GM12878 (cell line): ENCODE measurements at regions not wholly inside any gene's neighbourhood (a gene's known extent, or its start where the extent isn't known, plus 50 kb on each side); places are given as distances from the start of the nearest gene placed in this dataset.

ENCODE experiments used
- ATAC-seq: fragments of 200-7000 bp; cut with Tn5 transposase; 3 replicates; pipeline ENCODE4 v1.9.1; 2020; ENCODE audit warnings: mild to moderate bottlenecking, moderate library complexity
- BruUV-seq: library from RNA; stranded (reverse); fragments of 400-500 nt; replicated peaks from 2 replicates; lab custom pipeline; 2021; lab: Mats Ljungman, UMichigan
- CTCF ChIA-PET: fragments of 300-600 bp; sonication (Branson Sonifier 250); formaldehyde crosslinking; extraction: SDS; loops from one replicate; lab custom pipeline; 2021; ENCODE audit warnings: inconsistent platforms; lab: Yijun Ruan, JAX
- POLR2A ChIA-PET: fragments of 350-600 bp; formaldehyde crosslinking; extraction: SDS; loops from one replicate; lab custom pipeline; 2021; ENCODE audit warnings: inconsistent platforms; lab: Charles Lee
- RAD21 ChIA-PET: fragments of 300-600 bp; sonication (Branson Sonifier 250); formaldehyde crosslinking; loops from one replicate; lab custom pipeline; 2023; ENCODE audit warnings: antibody characterized with exemption; ENCODE audit not compliant: unreplicated experiment; lab: Charles Lee
- SMC1A ChIA-PET: fragments of 300-600 bp; sonication (Branson Sonifier 250); formaldehyde crosslinking; loops from one replicate; lab custom pipeline; 2023; ENCODE audit not compliant: unreplicated experiment, uncharacterized antibody; lab: Charles Lee
- DNase-seq: peaks from one replicate; pipeline ENCODE4 v3.0.0-alpha.2; 2011; ENCODE audit warnings: low read depth, low spot score
- FAIRE-seq: peaks from 3 replicates; lab custom pipeline; 2011; peaks lifted over from hg19 to GRCh38; lab: Jason Lieb, UNC
- H2AFZ ChIP-seq: 2 replicates; pipeline ENCODE4 v1.6.0; 2011; ENCODE audit warnings: low read depth, low read length, control low read depth; ENCODE audit not compliant: control insufficient read depth
- H3K27ac ChIP-seq: 2 replicates; pipeline ENCODE4 v1.5.1; 2011; ENCODE audit warnings: control low read depth; ENCODE audit not compliant: control insufficient read depth, insufficient read depth
- H3K27me3 ChIP-seq, 2 experiments: replicated peaks in 1 of 2; 2 replicates each; pipeline versions ENCODE4 v1.6.0 to v1.6.1; 2011; ENCODE audit warnings: low read length in 1 of 2; ENCODE audit not compliant: control insufficient read depth in 2 of 2, insufficient read depth in 2 of 2
- H3K36me3 ChIP-seq, 2 experiments: 2 replicates each; pipeline ENCODE4 v1.5.1; 2011; ENCODE audit warnings: low read length in 1 of 2; ENCODE audit not compliant: control insufficient read depth in 2 of 2, insufficient read depth in 2 of 2
- H3K4me1 ChIP-seq: 2 replicates; pipeline ENCODE4 v1.6.1; 2011; ENCODE audit warnings: mild to moderate bottlenecking, low read length, moderate library complexity, mixed read lengths; ENCODE audit not compliant: control insufficient read depth, insufficient read depth
- H3K4me2 ChIP-seq: 2 replicates; pipeline ENCODE4 v1.6.0; 2011; ENCODE audit warnings: control low read depth; ENCODE audit not compliant: control insufficient read depth, insufficient read depth
- H3K4me3 ChIP-seq: fragments of 200-600 bp; sonication (generic); 2 replicates; pipeline ENCODE4 v1.5.1; 2016
- H3K79me2 ChIP-seq: 2 replicates; pipeline ENCODE4 v1.6.0; 2011; ENCODE audit warnings: low read length; ENCODE audit not compliant: control insufficient read depth, insufficient read depth
- H3K9ac ChIP-seq: 2 replicates; pipeline ENCODE4 v1.8.0; 2011; ENCODE audit warnings: low read length, control low read depth, mixed read lengths; ENCODE audit not compliant: control insufficient read depth, insufficient read depth
- H3K9me3 ChIP-seq: replicated peaks from 3 replicates; pipeline ENCODE4 v1.5.1; 2011; ENCODE audit warnings: mild to moderate bottlenecking, low read length; ENCODE audit not compliant: control insufficient read depth, insufficient read depth
- H4K20me1 ChIP-seq: 2 replicates; pipeline ENCODE4 v1.6.0; 2011; ENCODE audit not compliant: control insufficient read depth, insufficient read depth
- BHLHE40 ChIP-seq, 2 experiments: fragments of 450-650 bp in 1 of 2; IDR thresholded peaks; 2 replicates each; pipeline ENCODE4 v1.6.1; 2011 to 2017; ENCODE audit warnings: low read depth in 2 of 2, borderline replicate concordance in 1 of 2, improper control_type of control experiment in 1 of 2, low read length in 1 of 2, mild to moderate bottlenecking in 1 of 2
- ETV6 ChIP-seq, 2 experiments: fragments of 450-650 bp in 1 of 2; IDR thresholded peaks in 1 of 2; conservative IDR thresholded peaks in 1 of 2; 2 replicates each; pipeline ENCODE4 v1.6.1; 2014; ENCODE audit warnings: antibody characterized with exemption in 1 of 2, borderline replicate concordance in 1 of 2, low read depth in 1 of 2, mild to moderate bottlenecking in 1 of 2, moderate library complexity in 1 of 2
- NBN ChIP-seq: fragments of 450-650 bp; IDR thresholded peaks from 2 replicates; pipeline ENCODE4 v1.6.1; 2016
- POLR2AphosphoS2 ChIP-seq: IDR thresholded peaks from 2 replicates; pipeline ENCODE4 v1.6.1; 2011; ENCODE audit warnings: low read depth, mild to moderate bottlenecking, low read length, improper control_type of control experiment, moderate library complexity
- SPI1 ChIP-seq: IDR thresholded peaks from 2 replicates; pipeline ENCODE4 v1.6.1; 2011; ENCODE audit warnings: low read depth, mild to moderate bottlenecking, low read length, moderate library complexity, borderline replicate concordance; ENCODE audit not compliant: insufficient read depth
- WGBS: methylation state at CpG from one replicate; pipeline ENCODE4 v1.1.6; 2016; ENCODE audit warnings: low lambda C conversion rate; ENCODE audit not compliant: insufficient replicate concordance, insufficient coverage; ENCODE audit errors: missing lambda C conversion rate; 5-methylcytosine and 5-hydroxymethylcytosine counted together
- in situ Hi-C: fragments of 300-500 bp; cut with MboI; formaldehyde crosslinking; loops from 9 replicates; pipeline ENCODE4 v1.14.3; 2018; ENCODE audit warnings: mixed read lengths
- intact Hi-C: fragments of 100-400 bp; cut with micrococcal nuclease; formaldehyde crosslinking; loops from one replicate; pipeline ENCODE4 v1.14.2; 2022; ENCODE audit not compliant: unreplicated experiment
- TF ChIP-seq, protein P1 (sequence below): IDR thresholded peaks from 2 replicates; pipeline ENCODE4 v1.6.1; 2012; ENCODE audit warnings: improper control_type of control experiment, low read depth, low read length; ENCODE audit not compliant: insufficient replicate concordance
- TF ChIP-seq, protein P2 (sequence below): IDR thresholded peaks from 2 replicates; pipeline ENCODE4 v1.6.1; 2012; ENCODE audit warnings: low read depth, low read length, improper control_type of control experiment
- TF ChIP-seq, protein P3 (sequence below): fragments of 450-650 bp; IDR thresholded peaks from 2 replicates; pipeline ENCODE4 v1.6.1; 2014; ENCODE audit warnings: mild to moderate bottlenecking

DNA sequence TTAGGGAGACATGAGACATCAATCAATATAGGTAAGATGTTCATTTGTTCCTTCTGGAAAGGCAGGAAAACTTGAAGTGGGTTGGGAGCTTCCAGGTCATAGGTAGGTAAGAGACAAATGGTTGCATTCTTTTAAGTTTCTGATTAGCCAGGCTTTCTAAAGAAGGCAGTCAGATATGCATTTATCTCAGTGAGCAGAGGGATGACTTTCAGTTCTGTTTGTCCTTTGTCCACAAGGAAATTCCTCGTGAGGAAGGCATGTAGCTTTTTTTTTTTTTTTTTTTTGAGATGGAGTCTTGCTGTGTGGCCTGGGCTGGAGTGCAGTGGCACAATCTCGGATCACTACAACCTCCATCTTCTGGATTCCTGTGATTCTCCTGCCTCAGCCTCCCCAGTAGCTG, 155.3 kb upstream of the ABCA1 start (continued):
- no peak for TF ChIP-seq BHLHE40 (IDR thresholded peaks at IDR 0.05; ENCODE audit: borderline replicate concordance in 1 of 2, low read depth in 2 of 2, low read length in 1 of 2)
- TF ChIP-seq, protein P1, sequence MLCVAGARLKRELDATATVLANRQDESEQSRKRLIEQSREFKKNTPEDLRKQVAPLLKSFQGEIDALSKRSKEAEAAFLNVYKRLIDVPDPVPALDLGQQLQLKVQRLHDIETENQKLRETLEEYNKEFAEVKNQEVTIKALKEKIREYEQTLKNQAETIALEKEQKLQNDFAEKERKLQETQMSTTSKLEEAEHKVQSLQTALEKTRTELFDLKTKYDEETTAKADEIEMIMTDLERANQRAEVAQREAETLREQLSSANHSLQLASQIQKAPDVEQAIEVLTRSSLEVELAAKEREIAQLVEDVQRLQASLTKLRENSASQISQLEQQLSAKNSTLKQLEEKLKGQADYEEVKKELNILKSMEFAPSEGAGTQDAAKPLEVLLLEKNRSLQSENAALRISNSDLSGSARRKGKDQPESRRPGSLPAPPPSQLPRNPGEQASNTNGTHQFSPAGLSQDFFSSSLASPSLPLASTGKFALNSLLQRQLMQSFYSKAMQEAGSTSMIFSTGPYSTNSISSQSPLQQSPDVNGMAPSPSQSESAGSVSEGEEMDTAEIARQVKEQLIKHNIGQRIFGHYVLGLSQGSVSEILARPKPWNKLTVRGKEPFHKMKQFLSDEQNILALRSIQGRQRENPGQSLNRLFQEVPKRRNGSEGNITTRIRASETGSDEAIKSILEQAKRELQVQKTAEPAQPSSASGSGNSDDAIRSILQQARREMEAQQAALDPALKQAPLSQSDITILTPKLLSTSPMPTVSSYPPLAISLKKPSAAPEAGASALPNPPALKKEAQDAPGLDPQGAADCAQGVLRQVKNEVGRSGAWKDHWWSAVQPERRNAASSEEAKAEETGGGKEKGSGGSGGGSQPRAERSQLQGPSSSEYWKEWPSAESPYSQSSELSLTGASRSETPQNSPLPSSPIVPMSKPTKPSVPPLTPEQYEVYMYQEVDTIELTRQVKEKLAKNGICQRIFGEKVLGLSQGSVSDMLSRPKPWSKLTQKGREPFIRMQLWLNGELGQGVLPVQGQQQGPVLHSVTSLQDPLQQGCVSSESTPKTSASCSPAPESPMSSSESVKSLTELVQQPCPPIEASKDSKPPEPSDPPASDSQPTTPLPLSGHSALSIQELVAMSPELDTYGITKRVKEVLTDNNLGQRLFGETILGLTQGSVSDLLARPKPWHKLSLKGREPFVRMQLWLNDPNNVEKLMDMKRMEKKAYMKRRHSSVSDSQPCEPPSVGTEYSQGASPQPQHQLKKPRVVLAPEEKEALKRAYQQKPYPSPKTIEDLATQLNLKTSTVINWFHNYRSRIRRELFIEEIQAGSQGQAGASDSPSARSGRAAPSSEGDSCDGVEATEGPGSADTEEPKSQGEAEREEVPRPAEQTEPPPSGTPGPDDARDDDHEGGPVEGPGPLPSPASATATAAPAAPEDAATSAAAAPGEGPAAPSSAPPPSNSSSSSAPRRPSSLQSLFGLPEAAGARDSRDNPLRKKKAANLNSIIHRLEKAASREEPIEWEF, result no peak
- TF ChIP-seq, all 136 proteins: peak for 0

DNA sequence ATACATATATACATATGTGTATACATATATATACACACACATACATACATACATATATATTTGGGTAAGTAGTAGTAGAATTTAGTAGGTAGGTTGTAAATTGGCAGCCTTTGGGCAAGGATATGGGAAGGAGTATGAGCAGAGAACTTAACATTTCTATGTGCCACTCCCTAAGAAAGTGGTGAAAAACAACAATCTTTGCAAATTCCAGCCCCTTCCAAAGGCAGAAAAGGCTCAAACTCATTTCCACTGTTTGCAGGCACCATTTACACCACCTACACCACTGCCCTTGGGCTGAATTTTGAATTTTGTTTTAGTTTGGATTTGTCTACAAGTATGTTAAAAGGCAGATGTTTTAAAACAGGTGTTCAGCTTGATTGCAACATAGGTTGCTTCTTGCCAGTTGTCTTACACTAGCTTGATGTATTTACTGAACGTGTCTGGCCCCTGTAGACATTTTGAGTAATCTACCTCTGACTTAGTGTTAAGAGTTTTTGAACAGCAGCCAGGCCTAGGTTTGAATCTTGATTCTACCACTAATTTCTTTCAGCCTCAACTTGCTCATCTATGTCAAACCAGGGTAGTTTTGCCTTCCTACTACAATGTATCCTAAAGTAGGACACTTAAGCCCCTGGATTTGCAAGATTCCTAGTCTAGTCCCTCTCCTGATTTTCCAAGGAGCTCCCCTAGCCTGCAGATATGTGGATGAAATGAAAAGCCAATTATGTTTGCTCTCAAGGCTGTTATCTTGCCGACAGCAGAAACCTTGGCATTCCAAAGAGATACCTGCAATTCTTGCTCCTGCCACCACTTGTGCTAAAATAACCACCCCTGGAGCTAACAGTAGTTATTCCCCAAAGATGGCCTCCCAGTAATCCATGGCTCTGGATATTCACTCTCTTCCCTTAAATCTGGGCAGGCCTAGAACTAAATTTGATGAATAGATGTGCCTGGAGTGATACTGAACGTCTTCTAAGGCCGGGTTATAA, 156.2 kb upstream of the SLC44A1 start:
- H3K27ac ChIP-seq, result no peak overlapping the region
- intact Hi-C loops (no loop called here), in situ Hi-C loops (no loop called here)
- no peak overlapping the region for H3K4me3 ChIP-seq
- H3K9me3 ChIP-seq, result no peaks in the 10 kb centered on the region
- POLR2A ChIA-PET, result no interaction called here
- no peak overlapping the region for H3K4me2 ChIP-seq
- no peaks in the 10 kb centered on the region for H3K27me3 ChIP-seq
- CTCF ChIA-PET, result interaction anchor here (1.0 kb wide), 1 partner anchor 53 kb away, joined by 5 read pairs; no protein-coding TSS in a partner anchor
- H3K9ac ChIP-seq, result no peak overlapping the region
- 7% methylated on average over 4 of the region's 4 CpGs for WGBS
- SMC1A ChIA-PET, result no interaction called here
- no TSS peak for BruUV-seq
- no peak overlapping the region for H2AFZ ChIP-seq
- no peaks in the 10 kb centered on the region for H3K4me1 ChIP-seq
- RAD21 ChIA-PET, result no interaction called here
- no peak for ATAC-seq
- no peaks in the 10 kb centered on the region for H3K36me3 ChIP-seq
- no peaks in the 10 kb centered on the region for H3K79me2 ChIP-seq
- FAIRE-seq, result no peak
- DNase-seq, result no peak
- no peaks in the 10 kb centered on the region for H4K20me1 ChIP-seq
- TF ChIP-seq, protein P2, sequence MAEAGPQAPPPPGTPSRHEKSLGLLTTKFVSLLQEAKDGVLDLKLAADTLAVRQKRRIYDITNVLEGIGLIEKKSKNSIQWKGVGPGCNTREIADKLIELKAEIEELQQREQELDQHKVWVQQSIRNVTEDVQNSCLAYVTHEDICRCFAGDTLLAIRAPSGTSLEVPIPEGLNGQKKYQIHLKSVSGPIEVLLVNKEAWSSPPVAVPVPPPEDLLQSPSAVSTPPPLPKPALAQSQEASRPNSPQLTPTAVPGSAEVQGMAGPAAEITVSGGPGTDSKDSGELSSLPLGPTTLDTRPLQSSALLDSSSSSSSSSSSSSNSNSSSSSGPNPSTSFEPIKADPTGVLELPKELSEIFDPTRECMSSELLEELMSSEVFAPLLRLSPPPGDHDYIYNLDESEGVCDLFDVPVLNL, result no peak
- no peak for TF ChIP-seq NBN
- TF ChIP-seq POLR2AphosphoS2, result no peak
- no peak for TF ChIP-seq ETV6 (conservative IDR thresholded peaks at IDR 0.05 in 1 of 2, IDR thresholded peaks at IDR 0.05 in 1 of 2; ENCODE audit: borderline replicate concordance in 1 of 2, low read depth in 1 of 2)
- no peak for TF ChIP-seq SPI1
- TF ChIP-seq, protein P3, sequence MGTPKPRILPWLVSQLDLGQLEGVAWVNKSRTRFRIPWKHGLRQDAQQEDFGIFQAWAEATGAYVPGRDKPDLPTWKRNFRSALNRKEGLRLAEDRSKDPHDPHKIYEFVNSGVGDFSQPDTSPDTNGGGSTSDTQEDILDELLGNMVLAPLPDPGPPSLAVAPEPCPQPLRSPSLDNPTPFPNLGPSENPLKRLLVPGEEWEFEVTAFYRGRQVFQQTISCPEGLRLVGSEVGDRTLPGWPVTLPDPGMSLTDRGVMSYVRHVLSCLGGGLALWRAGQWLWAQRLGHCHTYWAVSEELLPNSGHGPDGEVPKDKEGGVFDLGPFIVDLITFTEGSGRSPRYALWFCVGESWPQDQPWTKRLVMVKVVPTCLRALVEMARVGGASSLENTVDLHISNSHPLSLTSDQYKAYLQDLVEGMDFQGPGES, result no peak
